ENCODE measurements at regions not wholly inside any gene's neighbourhood (a gene's known extent, or its start where the extent isn't known, plus 50 kb on each side); places are given as distances from the start of the nearest gene placed in this dataset.

- Histone ChIP-seq H3K79me2 (ENCODE audit: insufficient read depth, low read length) (no peaks in the 10 kb centered on the region), H3K4me1 (ENCODE audit: insufficient read depth, low read length, poor library complexity, severe bottlenecking) (no peaks in the 10 kb centered on the region), H3K4me3 (ENCODE audit: low read length, poor library complexity, severe bottlenecking) (no peak overlapping the region), H2AFZ (ENCODE audit: low read length) (no peak overlapping the region), H3F3A (ENCODE audit: low read depth) (no peaks in the 10 kb centered on the region), H3K4me2 (ENCODE audit: low read depth, low read length, poor library complexity, severe bottlenecking) (no peak overlapping the region), H4K20me1 (ENCODE audit: insufficient read depth, low read length, poor library complexity, severe bottlenecking) (no peaks in the 10 kb centered on the region), H3K9me2 (replicated peaks; ENCODE audit: low read depth, low read length) (no peaks in the 10 kb centered on the region), H3K36me3 (ENCODE audit: insufficient read depth, low read length) (no peaks in the 10 kb centered on the region), H3K9me3 (ENCODE audit: insufficient read depth, low read depth, low read length) (no peaks in the 10 kb centered on the region), H3K27me3 (ENCODE audit: insufficient read depth, low read length, poor library complexity, severe bottlenecking) (no peaks in the 10 kb centered on the region), H3K9ac (ENCODE audit: low read depth, low read length, poor library complexity, severe bottlenecking) (no peak overlapping the region)
- no peak for TF ChIP-seq CTCF (conservative IDR thresholded peaks at IDR 0.05; ENCODE audit: low read length)
- TF ChIP-seq EZH2phosphoT487 (IDR thresholded peaks at IDR 0.05; ENCODE audit: borderline replicate concordance) = no peak
Observed at GRCh38 chr7:68438811-68439210, 1159.5 kb upstream of the AUTS2 start.

- Histone ChIP-seq H4K20me1 (ENCODE audit: insufficient read depth, low read length, poor library complexity, severe bottlenecking) (no peaks in the 10 kb centered on the region), H2AFZ (ENCODE audit: low read length) (no peak overlapping the region), H3K9me2 (replicated peaks; ENCODE audit: low read depth, low read length) (no peaks in the 10 kb centered on the region), H3K9ac (ENCODE audit: low read depth, low read length, poor library complexity, severe bottlenecking) (no peak overlapping the region), H3K4me3 (ENCODE audit: low read length, poor library complexity, severe bottlenecking) (no peak overlapping the region), H3K36me3 (ENCODE audit: insufficient read depth, low read length) (no peaks in the 10 kb centered on the region), H3K4me2 (ENCODE audit: low read depth, low read length, poor library complexity, severe bottlenecking) (no peak overlapping the region), H3K27me3 (ENCODE audit: insufficient read depth, low read length, poor library complexity, severe bottlenecking) (no peaks in the 10 kb centered on the region), H3K4me1 (ENCODE audit: insufficient read depth, low read length, poor library complexity, severe bottlenecking) (no peaks in the 10 kb centered on the region), H3F3A (ENCODE audit: low read depth) (no peaks in the 10 kb centered on the region), H3K79me2 (ENCODE audit: insufficient read depth, low read length) (no peaks in the 10 kb centered on the region), H3K9me3 (ENCODE audit: insufficient read depth, low read depth, low read length) (no peaks in the 10 kb centered on the region)
- TF ChIP-seq EZH2phosphoT487 (IDR thresholded peaks at IDR 0.05; ENCODE audit: borderline replicate concordance) (no peak), CTCF (conservative IDR thresholded peaks at IDR 0.05; ENCODE audit: low read length) (no peak)
Observed at GRCh38 chr7:68439897-68440296, 1158.4 kb upstream of the AUTS2 start.

- Histone ChIP-seq H3K4me1 (ENCODE audit: insufficient read depth, low read length, poor library complexity, severe bottlenecking) (no peaks in the 10 kb centered on the region), H3K9ac (ENCODE audit: low read depth, low read length, poor library complexity, severe bottlenecking) (no peak overlapping the region), H3K79me2 (ENCODE audit: insufficient read depth, low read length) (no peaks in the 10 kb centered on the region), H3K4me3 (ENCODE audit: low read length, poor library complexity, severe bottlenecking) (no peak overlapping the region), H3K36me3 (ENCODE audit: insufficient read depth, low read length) (no peaks in the 10 kb centered on the region), H4K20me1 (ENCODE audit: insufficient read depth, low read length, poor library complexity, severe bottlenecking) (no peaks in the 10 kb centered on the region), H3K9me2 (replicated peaks; ENCODE audit: low read depth, low read length) (no peaks in the 10 kb centered on the region), H3K27me3 (ENCODE audit: insufficient read depth, low read length, poor library complexity, severe bottlenecking) (no peaks in the 10 kb centered on the region), H3K9me3 (ENCODE audit: insufficient read depth, low read depth, low read length) (no peaks in the 10 kb centered on the region), H3K4me2 (ENCODE audit: low read depth, low read length, poor library complexity, severe bottlenecking) (no peak overlapping the region), H2AFZ (ENCODE audit: low read length) (no peak overlapping the region), H3F3A (ENCODE audit: low read depth) (no peaks in the 10 kb centered on the region)
- TF ChIP-seq EZH2phosphoT487 (IDR thresholded peaks at IDR 0.05; ENCODE audit: borderline replicate concordance) (no peak), CTCF (conservative IDR thresholded peaks at IDR 0.05; ENCODE audit: low read length) (no peak)
Observed at GRCh38 chr7:68440866-68441265, 1157.4 kb upstream of the AUTS2 start.
